AG09309 (cell line): ENCODE measurements at regions not wholly inside any gene's neighbourhood (a gene's known extent, or its start where the extent isn't known, plus 50 kb on each side); places are given as distances from the start of the nearest gene placed in this dataset.

Source experiments
- DNase-seq: peaks from one replicate; pipeline ENCODE4 v3.0.0-alpha.2; 2010; ENCODE audit warnings: low read depth
- H3K4me3 ChIP-seq: 2 replicates; pipeline ENCODE4 v1.5.1; 2011; ENCODE audit warnings: mild to moderate bottlenecking, low read depth, low read length, moderate library complexity; ENCODE audit not compliant: control insufficient read depth
- TF ChIP-seq, protein P1 (sequence below): IDR thresholded peaks from 2 replicates; pipeline ENCODE4 v1.5.1; 2011; ENCODE audit warnings: mild to moderate bottlenecking, low read depth, low read length, inconsistent platforms; ENCODE audit not compliant: insufficient read depth, control insufficient read depth; ENCODE audit errors: missing control alignments

DNA sequence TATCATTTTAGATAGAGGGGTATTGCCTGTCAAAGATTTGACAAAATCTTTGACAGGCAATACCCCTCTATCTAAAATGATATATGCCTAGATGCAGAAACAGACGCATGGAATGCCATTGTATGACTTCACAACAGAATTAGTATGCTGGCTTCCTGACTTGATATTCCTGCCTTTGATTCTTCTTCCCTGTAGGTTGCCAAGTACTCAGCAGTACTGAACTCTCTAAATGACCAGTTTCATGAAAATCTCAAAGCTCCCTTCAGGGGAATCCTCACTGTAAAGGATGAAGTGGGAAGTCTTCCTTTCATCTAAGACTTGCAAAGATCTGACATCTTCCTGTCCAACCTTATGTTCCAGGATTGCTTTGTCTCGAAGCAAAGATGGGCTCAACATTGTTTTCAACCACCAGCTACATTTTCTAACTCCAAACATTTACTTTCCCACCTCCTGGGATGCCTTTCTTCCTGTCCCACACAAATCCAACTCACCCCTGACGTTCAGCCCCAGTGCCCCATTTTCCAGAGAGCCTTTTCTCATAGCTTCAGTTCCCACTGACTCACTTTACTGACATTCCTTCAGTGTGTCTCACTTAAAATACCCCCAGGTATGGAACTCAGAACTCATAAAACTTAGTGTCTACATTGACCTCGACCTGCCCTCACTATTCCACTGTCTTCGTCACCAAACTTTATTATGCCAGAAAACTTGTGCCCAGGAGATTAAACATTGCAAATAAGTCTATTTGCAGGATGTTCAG lies 67.3 kb upstream of the KCNJ6 start:
- TF ChIP-seq, protein P1, sequence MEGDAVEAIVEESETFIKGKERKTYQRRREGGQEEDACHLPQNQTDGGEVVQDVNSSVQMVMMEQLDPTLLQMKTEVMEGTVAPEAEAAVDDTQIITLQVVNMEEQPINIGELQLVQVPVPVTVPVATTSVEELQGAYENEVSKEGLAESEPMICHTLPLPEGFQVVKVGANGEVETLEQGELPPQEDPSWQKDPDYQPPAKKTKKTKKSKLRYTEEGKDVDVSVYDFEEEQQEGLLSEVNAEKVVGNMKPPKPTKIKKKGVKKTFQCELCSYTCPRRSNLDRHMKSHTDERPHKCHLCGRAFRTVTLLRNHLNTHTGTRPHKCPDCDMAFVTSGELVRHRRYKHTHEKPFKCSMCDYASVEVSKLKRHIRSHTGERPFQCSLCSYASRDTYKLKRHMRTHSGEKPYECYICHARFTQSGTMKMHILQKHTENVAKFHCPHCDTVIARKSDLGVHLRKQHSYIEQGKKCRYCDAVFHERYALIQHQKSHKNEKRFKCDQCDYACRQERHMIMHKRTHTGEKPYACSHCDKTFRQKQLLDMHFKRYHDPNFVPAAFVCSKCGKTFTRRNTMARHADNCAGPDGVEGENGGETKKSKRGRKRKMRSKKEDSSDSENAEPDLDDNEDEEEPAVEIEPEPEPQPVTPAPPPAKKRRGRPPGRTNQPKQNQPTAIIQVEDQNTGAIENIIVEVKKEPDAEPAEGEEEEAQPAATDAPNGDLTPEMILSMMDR = no peak
- peak; percentile 17 for DNase-seq
- no peak overlapping the region for H3K4me3 ChIP-seq

- TF ChIP-seq, protein P1 = no peak
- no peak for DNase-seq
- H3K4me3 ChIP-seq = no peak overlapping the region
These were observed 68.2 kb upstream of the KCNJ6 start for GRCh38 chr21:37984416-37984815.

- TF ChIP-seq, protein P1 = no peak
- H3K4me3 ChIP-seq = no peak overlapping the region
- DNase-seq = no peak
These were observed 69.7 kb upstream of the KCNJ6 start for GRCh38 chr21:37986000-37986399.

- TF ChIP-seq, protein P1 = no peak
- no peak overlapping the region for H3K4me3 ChIP-seq
- DNase-seq = no peak
These were observed 70.6 kb upstream of the KCNJ6 start for GRCh38 chr21:37986751-37987399.

DNA sequence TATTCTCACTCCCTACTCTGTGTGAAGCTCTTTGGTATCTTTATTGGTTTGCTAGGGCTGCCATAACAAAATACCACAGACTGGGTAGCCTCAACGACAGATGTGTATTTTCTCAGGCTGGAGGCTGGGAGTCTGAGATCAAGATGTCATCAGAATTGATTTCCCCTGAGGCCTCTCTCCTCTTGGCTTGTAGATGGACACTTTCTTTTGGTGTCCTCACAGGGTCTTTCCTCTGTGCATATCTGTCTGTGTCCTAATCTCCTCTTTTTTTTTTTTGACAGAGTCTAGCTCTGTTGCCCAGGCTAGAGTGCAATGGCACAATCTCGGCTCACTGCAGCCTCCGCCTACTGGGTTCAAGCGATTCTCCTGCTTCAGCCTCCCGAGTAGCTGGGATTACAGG lies 71.4 kb upstream of the KCNJ6 start:
- DNase-seq = no peak
- H3K4me3 ChIP-seq = no peak overlapping the region
- TF ChIP-seq, protein P1 = no peak

GRCh38 chr21:37993071-37993470 lies 76.8 kb upstream of the KCNJ6 start:
- H3K4me3 ChIP-seq = no peak overlapping the region
- no peak for DNase-seq
- TF ChIP-seq, protein P1 = no peak
